Epithelial cell of proximal tubule (primary cell): ENCODE measurements at regions not wholly inside any gene's neighbourhood (a gene's known extent, or its start where the extent isn't known, plus 50 kb on each side); places are given as distances from the start of the nearest gene placed in this dataset.

Experiments used
- DNase-seq: peaks from one replicate; pipeline ENCODE4 v3.0.0-alpha.2; 2011; ENCODE audit warnings: low read depth
- H3K4me3 ChIP-seq: 2 replicates; pipeline ENCODE4 v1.5.1; 2011; ENCODE audit warnings: low read depth, mild to moderate bottlenecking, low read length
- TF ChIP-seq, protein P1 (sequence below): conservative IDR thresholded peaks from 2 replicates; pipeline ENCODE4 v1.5.1; 2012; ENCODE audit warnings: low read depth, mild to moderate bottlenecking, low read length

DNA sequence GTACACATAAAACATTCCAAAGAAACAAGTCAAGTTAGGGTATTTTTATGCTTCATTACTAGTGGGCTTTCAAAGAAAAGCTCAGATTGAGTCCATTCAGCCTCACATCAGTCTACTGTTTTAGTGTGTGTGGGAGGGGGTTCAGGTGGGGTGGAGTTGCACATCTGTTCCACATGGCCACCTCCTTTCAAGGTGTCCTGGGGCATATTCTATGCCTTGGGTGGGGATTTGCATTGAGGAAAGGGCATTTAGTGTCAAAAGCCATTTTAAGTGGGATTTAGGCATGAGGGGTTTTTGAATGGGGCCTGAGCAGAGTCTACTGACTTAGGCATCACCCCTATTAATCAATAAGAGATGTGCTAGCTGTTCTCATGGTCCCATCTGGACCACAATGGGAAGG is 983.1 kb downstream of the TLE4 start:
- H3K4me3 ChIP-seq = no peak overlapping the region
- DNase-seq = no peak
- TF ChIP-seq, protein P1, sequence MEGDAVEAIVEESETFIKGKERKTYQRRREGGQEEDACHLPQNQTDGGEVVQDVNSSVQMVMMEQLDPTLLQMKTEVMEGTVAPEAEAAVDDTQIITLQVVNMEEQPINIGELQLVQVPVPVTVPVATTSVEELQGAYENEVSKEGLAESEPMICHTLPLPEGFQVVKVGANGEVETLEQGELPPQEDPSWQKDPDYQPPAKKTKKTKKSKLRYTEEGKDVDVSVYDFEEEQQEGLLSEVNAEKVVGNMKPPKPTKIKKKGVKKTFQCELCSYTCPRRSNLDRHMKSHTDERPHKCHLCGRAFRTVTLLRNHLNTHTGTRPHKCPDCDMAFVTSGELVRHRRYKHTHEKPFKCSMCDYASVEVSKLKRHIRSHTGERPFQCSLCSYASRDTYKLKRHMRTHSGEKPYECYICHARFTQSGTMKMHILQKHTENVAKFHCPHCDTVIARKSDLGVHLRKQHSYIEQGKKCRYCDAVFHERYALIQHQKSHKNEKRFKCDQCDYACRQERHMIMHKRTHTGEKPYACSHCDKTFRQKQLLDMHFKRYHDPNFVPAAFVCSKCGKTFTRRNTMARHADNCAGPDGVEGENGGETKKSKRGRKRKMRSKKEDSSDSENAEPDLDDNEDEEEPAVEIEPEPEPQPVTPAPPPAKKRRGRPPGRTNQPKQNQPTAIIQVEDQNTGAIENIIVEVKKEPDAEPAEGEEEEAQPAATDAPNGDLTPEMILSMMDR = no peak

DNA sequence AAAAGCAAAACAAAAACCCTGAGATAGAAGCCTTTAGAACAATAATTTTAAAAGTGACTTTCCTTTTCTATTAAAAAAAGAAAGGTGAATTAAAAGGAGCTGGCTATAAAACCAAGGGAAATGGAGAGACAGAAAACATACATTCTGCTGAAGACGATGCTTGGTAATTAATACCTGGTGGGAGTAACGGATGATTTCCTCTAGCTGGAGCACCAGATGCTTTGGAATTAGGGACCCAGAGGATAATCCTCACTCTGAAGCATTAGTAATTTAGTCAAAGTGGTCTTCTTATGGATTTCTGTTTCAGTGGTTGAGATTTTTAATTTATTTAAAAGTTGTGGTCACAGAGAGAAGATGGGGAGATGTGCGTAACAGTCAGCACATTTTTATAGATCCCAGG is 982.5 kb downstream of the TLE4 start:
- no peak overlapping the region for H3K4me3 ChIP-seq
- TF ChIP-seq, protein P1 = no peak
- no peak for DNase-seq

DNA sequence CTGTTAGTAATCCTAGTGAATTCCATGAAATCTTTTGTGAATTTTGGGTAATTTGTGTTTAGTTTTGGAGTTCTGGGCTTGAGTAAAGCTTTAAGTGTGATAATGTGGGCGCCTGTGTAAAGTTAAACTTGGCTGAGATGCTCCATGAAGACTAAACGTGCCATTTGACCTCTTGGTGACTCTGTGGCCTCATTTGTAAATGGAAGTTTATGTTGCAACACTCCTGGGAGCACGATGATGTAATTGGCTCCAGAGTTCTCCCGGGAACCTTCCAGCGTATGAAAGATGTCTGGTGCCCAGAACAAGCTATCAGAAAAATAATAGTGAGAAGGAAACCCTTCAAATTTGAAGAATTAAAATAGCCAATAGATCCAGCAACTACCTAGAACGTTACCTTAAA is 981.2 kb downstream of the TLE4 start:
- H3K4me3 ChIP-seq = no peak overlapping the region
- peak; percentile 23 for DNase-seq
- TF ChIP-seq, protein P1 = no peak

DNA sequence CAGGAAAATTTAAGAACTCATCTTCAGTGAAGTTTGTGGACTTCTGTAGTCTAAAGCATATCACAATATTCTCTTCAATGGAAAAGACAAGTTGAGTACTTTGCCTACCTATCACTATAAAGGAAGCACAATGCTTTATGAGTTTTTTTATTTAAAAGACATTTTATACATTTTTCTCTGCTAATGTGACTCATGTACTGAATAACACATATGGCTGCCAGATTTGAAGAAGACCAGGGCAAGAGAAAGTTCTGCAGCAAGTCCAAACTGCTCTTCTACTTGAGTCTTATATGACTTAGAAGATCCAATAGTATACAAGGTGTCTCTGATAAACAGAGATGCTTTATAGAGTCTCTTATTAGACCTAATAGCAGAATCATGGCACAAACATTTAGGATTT is 978.4 kb downstream of the TLE4 start:
- no peak overlapping the region for H3K4me3 ChIP-seq
- no peak for DNase-seq
- TF ChIP-seq, protein P1 = no peak

DNA sequence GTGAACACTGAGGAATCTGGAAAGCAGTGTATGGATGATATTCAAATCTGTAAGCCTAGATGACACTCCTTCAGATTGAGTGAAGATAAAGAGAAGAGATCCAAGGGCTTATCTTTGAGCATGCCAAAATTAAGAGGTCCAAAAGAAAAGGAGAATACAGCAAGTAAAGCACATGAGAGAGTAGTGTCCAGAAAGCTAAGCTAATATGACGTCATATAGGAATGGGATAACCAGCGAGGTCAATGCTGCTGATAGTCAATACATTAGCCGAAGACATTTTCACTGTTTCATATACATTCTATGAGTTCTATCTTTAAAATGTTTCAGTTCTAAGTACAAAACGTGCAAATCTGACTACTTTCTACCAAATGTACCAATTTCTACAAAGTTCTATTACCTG is 975.8 kb downstream of the TLE4 start:
- TF ChIP-seq, protein P1 = no peak
- no peak for DNase-seq
- no peak overlapping the region for H3K4me3 ChIP-seq

DNA sequence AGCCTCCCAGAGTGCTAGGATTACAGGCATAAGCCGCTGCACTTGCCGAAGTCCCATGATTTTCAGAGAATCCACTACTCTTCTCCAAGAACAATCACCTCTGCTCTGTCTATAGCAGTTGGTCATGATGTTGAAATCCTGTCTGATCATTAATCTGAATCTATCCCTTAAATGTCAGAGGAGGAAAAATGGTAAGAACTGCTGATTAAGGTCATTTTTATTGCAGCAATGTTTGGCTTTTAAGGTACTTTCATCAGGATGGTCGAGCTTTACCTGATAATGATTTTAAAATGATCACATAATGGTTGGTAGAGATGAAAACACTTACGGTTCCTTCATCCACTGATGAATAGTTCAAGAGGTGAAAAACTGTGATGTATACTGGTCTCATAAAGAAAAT is 968.6 kb downstream of the TLE4 start:
- no peak overlapping the region for H3K4me3 ChIP-seq
- TF ChIP-seq, protein P1 = no peak
- no peak for DNase-seq

DNA sequence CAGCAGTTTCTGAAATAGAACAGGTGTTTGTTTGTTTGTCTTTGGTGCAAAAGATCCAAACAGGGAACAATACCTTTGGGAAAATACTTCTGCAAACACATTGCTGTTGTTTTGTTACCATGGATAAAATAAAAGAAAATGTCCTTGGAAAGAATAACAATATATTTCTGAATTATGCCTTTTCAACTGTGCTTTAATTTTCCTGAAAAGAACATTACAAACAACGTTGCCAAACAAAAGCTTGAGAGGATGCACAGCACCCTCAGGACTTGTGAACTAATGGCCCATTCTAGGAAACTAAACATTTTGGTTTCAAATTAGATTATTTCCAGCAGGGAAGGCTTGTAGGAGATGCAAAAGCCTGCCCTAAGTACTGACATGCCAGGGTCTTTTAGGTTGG is 967.2 kb downstream of the TLE4 start:
- H3K4me3 ChIP-seq = no peak overlapping the region
- no peak for DNase-seq
- TF ChIP-seq, protein P1 = no peak
